OCI-LY1 (cell line): ENCODE measurements at regions not wholly inside any gene's neighbourhood (a gene's known extent, or its start where the extent isn't known, plus 50 kb on each side); places are given as distances from the start of the nearest gene placed in this dataset.

Source experiments
- H2AFZ ChIP-seq: fragments of 200-600 bp; sonication (generic), shearing (Covaris generic); 2 replicates; pipeline ENCODE4 v1.6.0; 2014; ENCODE audit warnings: antibody characterized with exemption, mild to moderate bottlenecking, low read length
- H3F3A ChIP-seq: fragments of 200-600 bp; sonication (generic), shearing (Covaris generic); 2 replicates; pipeline ENCODE4 v1.6.0; 2014; ENCODE audit warnings: mild to moderate bottlenecking, antibody characterized with exemption, low read length, moderate library complexity; ENCODE audit not compliant: insufficient read depth
- H3K27ac ChIP-seq: fragments of 200-600 bp; sonication (generic); 2 replicates; pipeline ENCODE4 v1.5.1; 2014; ENCODE audit warnings: low read length, mixed run types, mild to moderate bottlenecking, low read depth; ENCODE audit not compliant: poor library complexity, severe bottlenecking
- H3K27me3 ChIP-seq: fragments of 200-600 bp; sonication (generic); 2 replicates; pipeline ENCODE4 v1.6.0; 2014; ENCODE audit warnings: antibody characterized with exemption, mild to moderate bottlenecking, low read length, moderate library complexity; ENCODE audit not compliant: insufficient read depth
- H3K36me3 ChIP-seq: fragments of 200-600 bp; sonication (generic); 2 replicates; pipeline ENCODE4 v1.6.1; 2014; ENCODE audit warnings: mild to moderate bottlenecking, antibody characterized with exemption, low read length, moderate library complexity, mixed read lengths; ENCODE audit not compliant: insufficient read depth
- H3K4me1 ChIP-seq: fragments of 200-600 bp; sonication (generic); 2 replicates; pipeline ENCODE4 v1.5.1; 2014; ENCODE audit warnings: mild to moderate bottlenecking, low read length, moderate library complexity; ENCODE audit not compliant: insufficient read depth, severe bottlenecking
- H3K4me2 ChIP-seq: fragments of 200-600 bp; sonication (generic), shearing (Covaris generic); 2 replicates; pipeline ENCODE4 v1.6.1; 2014; ENCODE audit warnings: low read length
- H3K4me3 ChIP-seq: fragments of 200-600 bp; sonication (generic); 2 replicates; pipeline ENCODE4 v1.5.1; 2014; ENCODE audit warnings: low read length, low read depth, mild to moderate bottlenecking, mixed read lengths; ENCODE audit not compliant: poor library complexity, severe bottlenecking
- H3K79me2 ChIP-seq: fragments of 200-600 bp; shearing (Covaris generic); 2 replicates; pipeline ENCODE4 v1.6.1; 2016; ENCODE audit warnings: mixed run types, low read length, mixed read lengths; ENCODE audit not compliant: insufficient read depth
- H3K9ac ChIP-seq: fragments of 200-600 bp; sonication (generic), shearing (Covaris generic); 2 replicates; pipeline ENCODE4 v1.6.1; 2014; ENCODE audit warnings: mild to moderate bottlenecking, low read length, mixed read lengths
- H3K9me2 ChIP-seq: fragments of 200-600 bp; sonication (generic), shearing (Covaris generic); 2 replicates; pipeline ENCODE4 v1.6.1; 2014; ENCODE audit warnings: low read depth, mild to moderate bottlenecking, low read length, mixed read lengths
- H3K9me3 ChIP-seq: fragments of 200-600 bp; shearing (Covaris generic); 2 replicates; pipeline ENCODE4 v1.6.1; 2014; ENCODE audit warnings: low read length, mixed read lengths
- H4K20me1 ChIP-seq: fragments of 200-600 bp; sonication (generic), shearing (Covaris generic); 2 replicates; pipeline ENCODE4 v1.6.0; 2016; ENCODE audit warnings: mild to moderate bottlenecking, low read length; ENCODE audit not compliant: insufficient read depth
- CTCF ChIP-seq: fragments of 200-600 bp; sonication (generic), shearing (Covaris generic); IDR thresholded peaks from 2 replicates; pipeline ENCODE4 v1.5.1; 2017; ENCODE audit warnings: mild to moderate bottlenecking, antibody characterized with exemption, low read length, moderate library complexity, mixed read lengths
- EZH2 ChIP-seq: fragments of 200-600 bp; sonication (generic), shearing (Covaris generic); IDR thresholded peaks from 2 replicates; pipeline ENCODE4 v1.8.0; 2017; ENCODE audit warnings: borderline replicate concordance, mixed run types, mild to moderate bottlenecking, antibody characterized with exemption, low read length, moderate library complexity, mixed read lengths

- Histone ChIP-seq H3K36me3 (no peaks in the 10 kb centered on the region), H3K27ac (no peak overlapping the region), H4K20me1 (no peaks in the 10 kb centered on the region), H3K79me2 (no peaks in the 10 kb centered on the region), H3K4me3 (no peak overlapping the region), H3K4me2 (no peak overlapping the region), H3K4me1 (no peaks in the 10 kb centered on the region), H3F3A (no peaks in the 10 kb centered on the region), H3K27me3 (no peaks in the 10 kb centered on the region), H2AFZ (no peak overlapping the region), H3K9ac (no peak overlapping the region), H3K9me2 (no peaks in the 10 kb centered on the region), H3K9me3 (no peaks in the 10 kb centered on the region)
- TF ChIP-seq CTCF (no peak), EZH2 (no peak)
Measured at GRCh38 chr9:126028746-126029145, 281.6 kb downstream of the PBX3 start.

- Histone ChIP-seq H3K9me3 (no peaks in the 10 kb centered on the region), H4K20me1 (no peaks in the 10 kb centered on the region), H3K9me2 (no peaks in the 10 kb centered on the region), H3K9ac (no peak overlapping the region), H3K27ac (no peak overlapping the region), H3F3A (no peaks in the 10 kb centered on the region), H3K4me3 (no peak overlapping the region), H3K79me2 (no peaks in the 10 kb centered on the region), H3K36me3 (no peaks in the 10 kb centered on the region), H3K4me2 (no peak overlapping the region), H2AFZ (no peak overlapping the region), H3K27me3 (no peaks in the 10 kb centered on the region; the same call in 1 of the 2 replicates), H3K4me1 (no peaks in the 10 kb centered on the region)
- TF ChIP-seq CTCF (no peak), EZH2 (no peak)
Measured at GRCh38 chr9:126030716-126031115, 283.5 kb downstream of the PBX3 start.

GRCh38 chr9:126031116-126031515 is 283.9 kb downstream of the PBX3 start:
- no peak overlapping the region for H3K27ac ChIP-seq
- TF ChIP-seq EZH2 = no peak
- no peak for TF ChIP-seq CTCF
- H3K4me1 ChIP-seq = no peaks in the 10 kb centered on the region
- no peaks in the 10 kb centered on the region for H3K9me3 ChIP-seq
- no peak overlapping the region for H3K4me2 ChIP-seq
- no peaks in the 10 kb centered on the region; the same call in 1 of the 2 replicates for H3K27me3 ChIP-seq
- H3F3A ChIP-seq = no peaks in the 10 kb centered on the region
- no peaks in the 10 kb centered on the region for H3K79me2 ChIP-seq
- no peaks in the 10 kb centered on the region for H4K20me1 ChIP-seq
- H3K9me2 ChIP-seq = no peaks in the 10 kb centered on the region
- H3K9ac ChIP-seq = no peak overlapping the region
- no peak overlapping the region for H3K4me3 ChIP-seq
- no peaks in the 10 kb centered on the region for H3K36me3 ChIP-seq
- H2AFZ ChIP-seq = no peak overlapping the region
